IMR-90 (cell line): ENCODE measurements at regions not wholly inside any gene's neighbourhood (a gene's known extent, or its start where the extent isn't known, plus 50 kb on each side); places are given as distances from the start of the nearest gene placed in this dataset.

ENCODE experiments used
- CEBPB ChIP-seq: IDR thresholded peaks from 2 replicates; pipeline ENCODE4 v1.6.1; 2012; ENCODE audit warnings: low read depth, low read length, improper control_type of control experiment
- CHD1 ChIP-seq: IDR thresholded peaks from 2 replicates; pipeline ENCODE4 v1.6.1; 2012; ENCODE audit warnings: low read depth, low read length, improper control_type of control experiment
- MAFK ChIP-seq: IDR thresholded peaks from 2 replicates; pipeline ENCODE4 v1.6.1; 2012; ENCODE audit warnings: low read depth, low read length, improper control_type of control experiment
- MAZ ChIP-seq: IDR thresholded peaks from 2 replicates; pipeline ENCODE4 v1.6.1; 2012; ENCODE audit warnings: low read depth, mild to moderate bottlenecking, low read length, improper control_type of control experiment, moderate library complexity, borderline replicate concordance
- MXI1 ChIP-seq: IDR thresholded peaks from 2 replicates; pipeline ENCODE4 v1.6.1; 2012; ENCODE audit warnings: low read depth, mild to moderate bottlenecking, low read length, moderate library complexity, borderline replicate concordance
- POLR2A ChIP-seq: IDR thresholded peaks from 2 replicates; pipeline ENCODE4 v1.6.1; 2012; ENCODE audit warnings: mild to moderate bottlenecking, low read depth, low read length
- RAD21 ChIP-seq: IDR thresholded peaks from 2 replicates; pipeline ENCODE4 v1.6.1; 2012; ENCODE audit warnings: low read length, improper control_type of control experiment
- RCOR1 ChIP-seq: IDR thresholded peaks from 2 replicates; pipeline ENCODE4 v1.6.1; 2012; ENCODE audit warnings: mild to moderate bottlenecking, low read length, improper control_type of control experiment; ENCODE audit not compliant: insufficient replicate concordance
- RFX5 ChIP-seq: IDR thresholded peaks from 2 replicates; pipeline ENCODE4 v1.8.0; 2012; ENCODE audit warnings: low read depth, mild to moderate bottlenecking, low read length, moderate library complexity
- SMC3 ChIP-seq: fragments of 150-350 bp; IDR thresholded peaks from 2 replicates; pipeline ENCODE4 v1.6.1; 2016; ENCODE audit warnings: low read depth, mild to moderate bottlenecking, antibody characterized with exemption, low read length, moderate library complexity
- TF ChIP-seq, protein P1 (sequence below): fragments of 150-350 bp; IDR thresholded peaks from 2 replicates; pipeline ENCODE4 v1.6.1; 2017; ENCODE audit warnings: mild to moderate bottlenecking, antibody characterized with exemption, low read length, low read depth
- TF ChIP-seq, protein P2 (sequence below): conservative IDR thresholded peaks from 2 replicates; pipeline ENCODE4 v1.5.1; 2012; ENCODE audit warnings: mild to moderate bottlenecking, low read depth, low read length, improper control_type of control experiment
- TF ChIP-seq, protein P3 (sequence below): fragments of 150-350 bp; IDR thresholded peaks from 2 replicates; pipeline ENCODE4 v1.6.1; 2016; ENCODE audit warnings: low read depth, mild to moderate bottlenecking, low read length, moderate library complexity, borderline replicate concordance

GRCh38 chr1:166237675-166238074, 70.9 kb upstream of the FAM78B start:
- TF ChIP-seq, protein P1, sequence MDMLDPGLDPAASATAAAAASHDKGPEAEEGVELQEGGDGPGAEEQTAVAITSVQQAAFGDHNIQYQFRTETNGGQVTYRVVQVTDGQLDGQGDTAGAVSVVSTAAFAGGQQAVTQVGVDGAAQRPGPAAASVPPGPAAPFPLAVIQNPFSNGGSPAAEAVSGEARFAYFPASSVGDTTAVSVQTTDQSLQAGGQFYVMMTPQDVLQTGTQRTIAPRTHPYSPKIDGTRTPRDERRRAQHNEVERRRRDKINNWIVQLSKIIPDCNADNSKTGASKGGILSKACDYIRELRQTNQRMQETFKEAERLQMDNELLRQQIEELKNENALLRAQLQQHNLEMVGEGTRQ = no peak
- TF ChIP-seq, protein P2, sequence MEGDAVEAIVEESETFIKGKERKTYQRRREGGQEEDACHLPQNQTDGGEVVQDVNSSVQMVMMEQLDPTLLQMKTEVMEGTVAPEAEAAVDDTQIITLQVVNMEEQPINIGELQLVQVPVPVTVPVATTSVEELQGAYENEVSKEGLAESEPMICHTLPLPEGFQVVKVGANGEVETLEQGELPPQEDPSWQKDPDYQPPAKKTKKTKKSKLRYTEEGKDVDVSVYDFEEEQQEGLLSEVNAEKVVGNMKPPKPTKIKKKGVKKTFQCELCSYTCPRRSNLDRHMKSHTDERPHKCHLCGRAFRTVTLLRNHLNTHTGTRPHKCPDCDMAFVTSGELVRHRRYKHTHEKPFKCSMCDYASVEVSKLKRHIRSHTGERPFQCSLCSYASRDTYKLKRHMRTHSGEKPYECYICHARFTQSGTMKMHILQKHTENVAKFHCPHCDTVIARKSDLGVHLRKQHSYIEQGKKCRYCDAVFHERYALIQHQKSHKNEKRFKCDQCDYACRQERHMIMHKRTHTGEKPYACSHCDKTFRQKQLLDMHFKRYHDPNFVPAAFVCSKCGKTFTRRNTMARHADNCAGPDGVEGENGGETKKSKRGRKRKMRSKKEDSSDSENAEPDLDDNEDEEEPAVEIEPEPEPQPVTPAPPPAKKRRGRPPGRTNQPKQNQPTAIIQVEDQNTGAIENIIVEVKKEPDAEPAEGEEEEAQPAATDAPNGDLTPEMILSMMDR = no peak
- TF ChIP-seq MXI1 (no peak), MAFK (no peak), POLR2A (no peak), SMC3 (no peak), CHD1 (no peak), RAD21 (no peak), MAZ (no peak), RFX5 (no peak), CEBPB (no peak), RCOR1 (no peak)
- TF ChIP-seq, protein P3, sequence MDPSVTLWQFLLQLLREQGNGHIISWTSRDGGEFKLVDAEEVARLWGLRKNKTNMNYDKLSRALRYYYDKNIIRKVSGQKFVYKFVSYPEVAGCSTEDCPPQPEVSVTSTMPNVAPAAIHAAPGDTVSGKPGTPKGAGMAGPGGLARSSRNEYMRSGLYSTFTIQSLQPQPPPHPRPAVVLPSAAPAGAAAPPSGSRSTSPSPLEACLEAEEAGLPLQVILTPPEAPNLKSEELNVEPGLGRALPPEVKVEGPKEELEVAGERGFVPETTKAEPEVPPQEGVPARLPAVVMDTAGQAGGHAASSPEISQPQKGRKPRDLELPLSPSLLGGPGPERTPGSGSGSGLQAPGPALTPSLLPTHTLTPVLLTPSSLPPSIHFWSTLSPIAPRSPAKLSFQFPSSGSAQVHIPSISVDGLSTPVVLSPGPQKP = no peak
